ENCODE measurements at regions not wholly inside any gene's neighbourhood (a gene's known extent, or its start where the extent isn't known, plus 50 kb on each side); places are given as distances from the start of the nearest gene placed in this dataset.
A peak's percentile ranks its signal among the peaks of the same experiment; 100 is the strongest.

DNA sequence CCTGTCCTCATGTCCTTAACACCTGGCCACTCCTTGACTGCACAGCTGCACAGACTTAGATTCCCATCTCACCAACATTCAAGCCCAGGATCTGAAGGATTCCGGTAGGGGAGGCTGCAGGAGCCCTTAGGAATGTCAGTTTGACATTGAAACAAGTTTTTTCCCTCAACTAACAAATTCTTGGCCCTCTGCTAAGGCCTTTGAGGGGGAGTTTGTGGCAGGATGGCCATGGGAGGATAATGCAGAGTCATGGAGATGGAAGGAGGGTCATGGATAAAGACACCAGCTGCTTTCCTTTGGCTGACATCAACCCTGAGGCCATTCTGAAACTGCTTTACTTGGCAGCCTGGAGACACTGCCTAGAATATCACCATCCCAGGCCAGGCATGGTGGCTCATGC, 63.4 kb upstream of the PPP2R5A start:
- DNase-seq (ENCODE audit: extremely low read depth, low read depth) = no peak

DNA sequence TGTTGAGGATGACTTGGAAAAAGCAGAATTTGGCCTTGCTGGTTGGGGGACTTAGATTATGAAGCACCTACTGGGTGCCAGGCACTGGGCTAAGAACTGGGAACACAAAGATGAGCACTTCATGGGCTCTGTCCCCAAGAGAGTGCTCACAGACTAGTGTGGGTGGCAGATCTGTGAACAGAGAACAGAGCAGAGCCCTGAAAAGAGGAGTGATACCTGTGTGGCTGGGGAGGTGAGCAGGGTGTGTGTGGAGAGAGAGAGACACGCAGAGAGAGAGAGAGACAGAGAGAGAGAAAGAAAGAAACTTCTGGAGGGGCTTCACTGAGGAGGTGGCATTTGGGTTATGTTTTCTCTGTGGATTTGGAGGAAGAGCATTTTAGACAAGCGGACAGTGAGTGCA, 61.1 kb upstream of the PPP2R5A start:
- DNase-seq (ENCODE audit: extremely low read depth, low read depth) = no peak

GRCh38 chr1:212225416-212225815, 59.8 kb upstream of the PPP2R5A start:
- no peak for DNase-seq (ENCODE audit: extremely low read depth, low read depth)

- DNase-seq (ENCODE audit: extremely low read depth, low read depth) = no peak
These were observed 59.3 kb upstream of the PPP2R5A start for GRCh38 chr1:212225871-212226302.

DNA sequence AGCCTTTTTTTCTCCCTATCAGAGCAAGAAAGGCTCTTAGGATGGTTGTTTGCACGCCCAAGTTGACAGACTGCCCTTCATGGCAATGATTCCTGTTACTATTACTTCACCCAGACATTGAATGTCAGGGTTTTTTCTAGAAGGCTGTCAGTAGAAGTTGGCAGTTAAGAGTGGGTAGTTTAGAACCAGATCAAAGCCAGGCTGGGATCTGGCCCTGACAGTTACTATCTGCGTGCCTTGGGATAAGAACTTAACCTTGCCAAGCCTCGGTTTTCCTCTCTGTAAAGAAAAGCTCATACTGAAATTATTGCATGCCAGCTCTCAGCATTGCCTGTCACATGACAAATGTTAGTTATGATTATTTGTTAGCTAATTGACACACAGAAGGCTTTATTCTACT, 58.7 kb upstream of the PPP2R5A start:
- no peak for DNase-seq (ENCODE audit: extremely low read depth, low read depth)

- no peak for DNase-seq (ENCODE audit: extremely low read depth, low read depth)
These were observed 57.1 kb upstream of the PPP2R5A start for GRCh38 chr1:212228076-212228475.

- DNase-seq (ENCODE audit: extremely low read depth, low read depth) = no peak
These were observed 56.6 kb upstream of the PPP2R5A start for GRCh38 chr1:212228591-212229119.

GRCh38 chr1:212229654-212230053, 55.6 kb upstream of the PPP2R5A start:
- DNase-seq (ENCODE audit: extremely low read depth, low read depth) = no peak

GRCh38 chr1:212230329-212230728, 54.9 kb upstream of the PPP2R5A start:
- DNase-seq (ENCODE audit: extremely low read depth, low read depth) = no peak

- no peak for DNase-seq (ENCODE audit: extremely low read depth, low read depth)
These were observed 53.8 kb upstream of the PPP2R5A start for GRCh38 chr1:212231372-212231771.

DNA sequence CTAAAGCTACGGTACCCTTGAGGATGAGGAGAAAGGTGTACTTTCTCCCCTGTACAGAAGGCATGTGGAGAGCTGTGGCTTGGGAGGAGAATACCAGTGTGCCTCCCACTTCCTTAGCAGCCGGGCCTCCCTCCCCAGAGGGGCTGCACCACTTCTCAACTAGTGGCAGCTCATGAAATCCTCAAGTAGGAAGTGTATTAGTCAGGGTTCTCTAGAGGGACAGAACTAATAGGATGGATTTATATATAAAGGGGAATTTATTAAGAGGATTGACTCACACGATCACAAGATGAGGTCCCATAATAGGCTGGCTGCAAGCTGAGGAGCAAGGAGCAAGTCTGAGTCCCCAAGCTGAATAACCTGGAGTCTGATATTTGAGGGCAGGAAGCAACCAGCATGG, 53.1 kb upstream of the PPP2R5A start:
- no peak for DNase-seq (ENCODE audit: extremely low read depth, low read depth)

- DNase-seq (ENCODE audit: extremely low read depth, low read depth) = no peak
These were observed 51.9 kb upstream of the PPP2R5A start for GRCh38 chr1:212233321-212233720.

GRCh38 chr1:212234431-212235395, 50.5 kb upstream of the PPP2R5A start:
- peak; percentile 69 for DNase-seq (ENCODE audit: extremely low read depth, low read depth)

All from NCI-H460 (cell line).